PC-3 (cell line): ENCODE measurements at regions not wholly inside any gene's neighbourhood (a gene's known extent, or its start where the extent isn't known, plus 50 kb on each side); places are given as distances from the start of the nearest gene placed in this dataset.
"Not testable (repeated sequence)": the region's sequence is repeated elsewhere in the genome, so short reads cannot be mapped to it uniquely, and the experiment has no call there.

Source experiments
- ATAC-seq: fragments of 200-7000 bp; cut with Tn5 transposase; 2 replicates; pipeline ENCODE4 v1.9.1; 2020; ENCODE audit warnings: mild to moderate bottlenecking, moderate library complexity
- BruUV-seq: library from RNA; stranded (reverse); fragments of 400-500 nt; replicated peaks from 2 replicates; lab custom pipeline; 2021; lab: Mats Ljungman, UMichigan
- CTCF ChIA-PET: fragments of 300-600 bp; sonication (Branson Sonifier 250); formaldehyde crosslinking; loops from one replicate; lab custom pipeline; 2022; ENCODE audit warnings: antibody characterized with exemption; lab: Charles Lee
- POLR2A ChIA-PET: fragments of 300-600 bp; sonication (Branson Sonifier 250); formaldehyde crosslinking; loops from one replicate; lab custom pipeline; 2022; ENCODE audit warnings: antibody characterized with exemption; ENCODE audit not compliant: unreplicated experiment; lab: Charles Lee
- DNase-seq: peaks from one replicate; pipeline ENCODE4 v3.0.0-alpha.2; 2015
- H2AFZ ChIP-seq: fragments of 300-600 bp; sonication (generic); 2 replicates; pipeline ENCODE4 v1.6.0; 2016; ENCODE audit warnings: antibody characterized with exemption, low read length
- H3F3A ChIP-seq: fragments of 300-600 bp; sonication (generic); one replicate; pipeline ENCODE4 v1.6.0; 2017; ENCODE audit warnings: antibody characterized with exemption, low read length, control low read depth, mild to moderate bottlenecking; ENCODE audit not compliant: unreplicated experiment
- H3K27ac ChIP-seq: fragments of 300-600 bp; sonication (generic); 2 replicates; pipeline ENCODE4 v1.5.1; 2016; ENCODE audit warnings: mild to moderate bottlenecking, low read length
- H3K27me3 ChIP-seq: fragments of 300-600 bp; sonication (generic); 2 replicates; pipeline ENCODE4 v1.6.1; 2016; ENCODE audit warnings: low read length, mixed read lengths
- H3K36me3 ChIP-seq: fragments of 300-600 bp; sonication (generic); 2 replicates; pipeline ENCODE4 v1.6.1; 2016; ENCODE audit warnings: low read depth, mixed run types, low read length, mixed read lengths
- H3K4me1 ChIP-seq: fragments of 300-600 bp; sonication (generic); 2 replicates; pipeline ENCODE4 v1.5.1; 2016; ENCODE audit warnings: low read length; ENCODE audit not compliant: insufficient read depth
- H3K4me2 ChIP-seq: fragments of 300-600 bp; sonication (generic); 2 replicates; pipeline ENCODE4 v1.6.0; 2016; ENCODE audit warnings: low read length
- H3K4me3 ChIP-seq: fragments of 300-600 bp; sonication (generic); 2 replicates; pipeline ENCODE4 v1.5.1; 2016; ENCODE audit warnings: mild to moderate bottlenecking, low read length, mixed read lengths
- H3K79me2 ChIP-seq: fragments of 300-600 bp; sonication (generic); 2 replicates; pipeline ENCODE4 v1.6.1; 2017; ENCODE audit warnings: low read length, mixed read lengths
- H3K9ac ChIP-seq: fragments of 300-600 bp; sonication (generic); 2 replicates; pipeline ENCODE4 v1.6.0; 2016; ENCODE audit warnings: mild to moderate bottlenecking, low read length
- H3K9me2 ChIP-seq: fragments of 300-600 bp; sonication (generic); replicated peaks from 2 replicates; pipeline ENCODE4 v1.6.1; 2016; ENCODE audit warnings: mixed run types, low read length, mixed read lengths
- H3K9me3 ChIP-seq: fragments of 300-600 bp; sonication (generic); 2 replicates; pipeline ENCODE4 v1.6.1; 2016; ENCODE audit warnings: low read length, mixed read lengths
- H4K20me1 ChIP-seq: fragments of 300-600 bp; sonication (generic); 2 replicates; pipeline ENCODE4 v1.6.1; 2016; ENCODE audit warnings: low read length, mixed read lengths
- EZH2 ChIP-seq: fragments of 300-600 bp; sonication (generic); IDR thresholded peaks from one replicate; pipeline ENCODE4 v1.6.1; 2017; ENCODE audit warnings: antibody characterized with exemption, mild to moderate bottlenecking, low read length; ENCODE audit not compliant: unreplicated experiment
- EZH2phosphoT487 ChIP-seq: fragments of 300-600 bp; sonication (generic); IDR thresholded peaks from 2 replicates; pipeline ENCODE4 v1.6.1; 2018; ENCODE audit warnings: mild to moderate bottlenecking, antibody characterized with exemption, low read length, borderline replicate concordance
- intact Hi-C: fragments of 100-400 bp; cut with micrococcal nuclease; formaldehyde crosslinking; loops from 2 replicates; pipeline ENCODE4 v1.9.0; 2023
- TF ChIP-seq, protein P1 (sequence below): fragments of 300-600 bp; sonication (generic); conservative IDR thresholded peaks from 2 replicates; pipeline ENCODE4 v1.5.1; 2017; ENCODE audit warnings: antibody characterized with exemption, low read depth, mild to moderate bottlenecking, low read length

DNA sequence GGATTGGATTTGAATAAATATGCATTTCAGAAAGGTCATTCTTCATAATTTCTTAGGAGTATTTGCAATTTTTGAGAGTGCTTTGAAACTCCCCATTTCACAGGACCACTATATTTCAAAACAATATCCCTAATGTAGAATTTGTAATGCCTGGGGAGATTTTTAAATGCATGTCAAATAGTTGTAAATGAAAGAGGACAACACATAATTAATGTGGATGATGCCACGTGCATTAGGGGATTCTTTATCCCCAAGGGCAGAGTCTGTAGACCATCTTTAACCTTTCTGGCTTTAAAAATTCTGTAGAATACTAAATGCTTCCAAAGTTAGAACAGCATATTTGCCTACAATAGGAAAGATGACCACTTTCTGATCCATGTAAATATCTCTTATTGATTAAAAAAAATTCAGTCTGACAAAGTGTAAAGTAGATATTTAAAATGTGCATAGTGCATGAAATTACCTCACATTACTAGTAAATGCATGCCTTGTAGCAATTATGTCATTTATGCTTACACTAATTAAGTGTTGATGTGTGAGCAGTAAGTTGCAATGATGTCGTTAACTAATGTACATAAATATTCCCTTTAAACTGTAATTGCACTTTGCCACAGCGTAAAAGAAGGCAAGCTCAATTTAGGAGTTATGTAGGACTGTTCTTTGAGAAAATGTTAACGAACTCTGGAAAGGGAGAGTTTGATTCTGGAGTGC, 416.1 kb downstream of the PSAT1 start:
- no peak overlapping the region for H2AFZ ChIP-seq
- TF ChIP-seq, protein P1, sequence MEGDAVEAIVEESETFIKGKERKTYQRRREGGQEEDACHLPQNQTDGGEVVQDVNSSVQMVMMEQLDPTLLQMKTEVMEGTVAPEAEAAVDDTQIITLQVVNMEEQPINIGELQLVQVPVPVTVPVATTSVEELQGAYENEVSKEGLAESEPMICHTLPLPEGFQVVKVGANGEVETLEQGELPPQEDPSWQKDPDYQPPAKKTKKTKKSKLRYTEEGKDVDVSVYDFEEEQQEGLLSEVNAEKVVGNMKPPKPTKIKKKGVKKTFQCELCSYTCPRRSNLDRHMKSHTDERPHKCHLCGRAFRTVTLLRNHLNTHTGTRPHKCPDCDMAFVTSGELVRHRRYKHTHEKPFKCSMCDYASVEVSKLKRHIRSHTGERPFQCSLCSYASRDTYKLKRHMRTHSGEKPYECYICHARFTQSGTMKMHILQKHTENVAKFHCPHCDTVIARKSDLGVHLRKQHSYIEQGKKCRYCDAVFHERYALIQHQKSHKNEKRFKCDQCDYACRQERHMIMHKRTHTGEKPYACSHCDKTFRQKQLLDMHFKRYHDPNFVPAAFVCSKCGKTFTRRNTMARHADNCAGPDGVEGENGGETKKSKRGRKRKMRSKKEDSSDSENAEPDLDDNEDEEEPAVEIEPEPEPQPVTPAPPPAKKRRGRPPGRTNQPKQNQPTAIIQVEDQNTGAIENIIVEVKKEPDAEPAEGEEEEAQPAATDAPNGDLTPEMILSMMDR, result no peak
- no TSS peak for BruUV-seq
- DNase-seq (no peak), ATAC-seq (no peak)
- H3F3A ChIP-seq, result no peaks in the 10 kb centered on the region
- H3K9ac ChIP-seq, result no peak overlapping the region
- H3K27me3 ChIP-seq, result no peaks in the 10 kb centered on the region
- no peaks in the 10 kb centered on the region for H3K36me3 ChIP-seq
- no peak overlapping the region for H3K4me2 ChIP-seq
- intact Hi-C loops, result no loop called here
- peaks cover 5% of the 10 kb centered on the region for H3K4me1 ChIP-seq
- no peak overlapping the region for H3K4me3 ChIP-seq
- CTCF ChIA-PET, result no interaction called here
- H3K9me3 ChIP-seq, result no peaks in the 10 kb centered on the region
- no peaks in the 10 kb centered on the region for H3K9me2 ChIP-seq
- no peaks in the 10 kb centered on the region for H3K79me2 ChIP-seq
- POLR2A ChIA-PET, result no interaction called here
- H4K20me1 ChIP-seq, result no peaks in the 10 kb centered on the region
- H3K27ac ChIP-seq, result no peak overlapping the region

DNA sequence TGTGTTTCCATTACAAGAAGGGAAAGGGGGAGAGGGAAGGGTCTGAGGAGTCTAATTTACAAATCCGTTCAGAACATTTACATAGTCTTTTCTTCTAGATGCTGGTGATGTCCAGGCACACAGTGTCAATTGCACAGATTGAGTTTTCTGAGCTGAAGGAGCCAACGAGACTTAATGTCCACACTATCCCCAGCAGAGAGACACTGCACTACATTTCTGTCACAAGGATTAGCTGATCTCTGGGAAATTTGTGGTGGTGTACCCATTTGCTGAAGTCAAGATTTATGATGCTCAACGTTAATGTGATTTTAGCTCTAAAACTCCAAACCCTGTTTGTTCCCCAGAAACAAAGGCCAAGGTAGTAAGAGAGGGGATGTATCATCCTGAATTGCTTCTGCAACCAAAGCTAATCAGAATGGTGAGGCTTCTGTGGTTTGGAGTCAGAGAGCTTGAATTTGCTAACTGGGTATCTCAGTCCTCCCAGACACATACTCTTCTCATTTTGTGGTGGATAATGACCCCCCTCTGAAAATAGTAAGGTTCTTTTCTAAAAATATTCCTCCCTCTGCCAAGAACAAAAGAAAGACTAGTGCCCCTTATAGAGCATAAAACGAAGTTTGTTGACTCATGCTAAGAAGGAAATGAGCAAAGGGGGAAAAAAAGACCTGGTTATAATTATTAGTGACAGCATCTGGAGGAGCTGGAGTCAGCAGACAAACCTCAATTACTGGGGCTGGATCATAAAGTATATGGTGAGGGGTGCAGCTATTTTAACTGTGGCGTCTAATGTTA, 416.9 kb downstream of the PSAT1 start:
- H4K20me1 ChIP-seq, result no peaks in the 10 kb centered on the region
- H3K9ac ChIP-seq, result no peak overlapping the region
- DNase-seq (no peak), ATAC-seq (no peak)
- no peaks in the 10 kb centered on the region for H3K36me3 ChIP-seq
- H3K4me2 ChIP-seq, result no peak overlapping the region
- no peaks in the 10 kb centered on the region for H3K79me2 ChIP-seq
- no peaks in the 10 kb centered on the region for H3K4me1 ChIP-seq
- TF ChIP-seq, protein P1, result no peak
- TF ChIP-seq EZH2 (no peak), EZH2phosphoT487 (no peak)
- no peak overlapping the region for H3K4me3 ChIP-seq
- ChIA-PET POLR2A (no interaction called here), CTCF (no interaction called here)
- H3K27ac ChIP-seq, result no peak overlapping the region
- no peak overlapping the region for H2AFZ ChIP-seq
- BruUV-seq, result no TSS peak
- intact Hi-C loops, result no loop called here
- H3K9me2 ChIP-seq, result no peaks in the 10 kb centered on the region
- no peaks in the 10 kb centered on the region for H3K9me3 ChIP-seq
- no peaks in the 10 kb centered on the region for H3F3A ChIP-seq
- H3K27me3 ChIP-seq, result no peaks in the 10 kb centered on the region

DNA sequence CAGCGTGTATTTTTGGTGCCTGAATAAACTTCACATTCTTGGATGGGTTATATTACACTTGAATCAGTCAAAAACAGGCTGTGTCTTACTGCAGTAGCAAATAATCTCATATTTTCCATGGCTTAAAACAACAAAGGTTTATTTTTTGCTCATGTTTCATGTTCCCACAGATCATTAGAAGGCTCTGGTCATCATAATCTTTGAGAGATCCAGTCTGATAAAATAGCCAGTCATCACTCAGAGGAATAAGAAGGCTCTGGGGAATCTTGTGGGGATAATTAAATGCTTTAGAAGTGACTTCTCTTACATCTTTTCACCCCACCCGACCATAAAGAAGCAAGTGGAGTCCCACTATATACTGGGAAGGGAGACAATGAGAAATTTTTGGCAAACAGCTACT, 417.7 kb downstream of the PSAT1 start:
- no TSS peak for BruUV-seq
- Histone ChIP-seq H3K9ac (no peak overlapping the region), H3K79me2 (no peaks in the 10 kb centered on the region), H4K20me1 (no peaks in the 10 kb centered on the region), H3F3A (no peaks in the 10 kb centered on the region), H3K9me2 (no peaks in the 10 kb centered on the region), H2AFZ (no peak overlapping the region), H3K27me3 (no peaks in the 10 kb centered on the region), H3K27ac (no peak overlapping the region), H3K4me3 (no peak overlapping the region), H3K9me3 (no peaks in the 10 kb centered on the region), H3K4me2 (no peak overlapping the region), H3K36me3 (no peaks in the 10 kb centered on the region), H3K4me1 (no peaks in the 10 kb centered on the region)
- intact Hi-C loops, result no loop called here
- ATAC-seq, result no peak
- DNase-seq, result no peak
- ChIA-PET POLR2A (no interaction called here), CTCF (no interaction called here)
- TF ChIP-seq EZH2phosphoT487 (no peak), EZH2 (no peak)
- TF ChIP-seq, protein P1, result no peak

DNA sequence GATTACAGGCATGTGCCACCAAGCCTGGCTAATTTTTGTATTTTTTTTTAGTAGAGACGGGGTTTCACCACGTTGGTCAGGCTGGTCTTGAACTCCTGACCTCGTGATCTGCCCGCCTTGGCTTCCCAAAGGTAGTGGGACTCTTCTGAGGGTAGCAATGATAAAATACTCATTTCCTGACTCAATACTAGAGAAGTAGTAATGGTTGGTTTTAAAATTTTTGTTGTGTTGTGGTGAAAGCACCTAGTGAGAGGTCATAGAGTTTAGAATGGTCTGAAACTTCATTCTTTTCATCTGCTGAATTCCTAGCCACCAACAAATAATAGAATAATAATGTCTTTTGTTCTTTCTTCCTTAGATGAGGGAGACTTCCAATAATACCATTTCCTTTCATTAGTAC, 422.1 kb downstream of the PSAT1 start:
- intact Hi-C loops, H3K4me1 ChIP-seq, H3K9ac ChIP-seq, ATAC-seq, H4K20me1 ChIP-seq, H3K4me2 ChIP-seq, DNase-seq, H3K79me2 ChIP-seq, H3K27ac ChIP-seq, H2AFZ ChIP-seq, CTCF ChIA-PET, POLR2A ChIA-PET, H3K36me3 ChIP-seq, H3K4me3 ChIP-seq, BruUV-seq, H3K9me2 ChIP-seq, H3K27me3 ChIP-seq, H3F3A ChIP-seq, H3K9me3 ChIP-seq: not testable (repeated sequence)
